NB4 (cell line): ENCODE measurements at regions not wholly inside any gene's neighbourhood (a gene's known extent, or its start where the extent isn't known, plus 50 kb on each side); places are given as distances from the start of the nearest gene placed in this dataset.

ENCODE experiments used
- POLR2A ChIP-seq: IDR thresholded peaks from 2 replicates; pipeline ENCODE4 v1.6.1; 2011; ENCODE audit warnings: mild to moderate bottlenecking; ENCODE audit not compliant: insufficient read length; ENCODE audit errors: extremely low read depth
- TF ChIP-seq, protein P1 (sequence below): IDR thresholded peaks from one replicate; pipeline ENCODE4 v1.5.1; 2012; ENCODE audit warnings: low read depth, low read length

DNA sequence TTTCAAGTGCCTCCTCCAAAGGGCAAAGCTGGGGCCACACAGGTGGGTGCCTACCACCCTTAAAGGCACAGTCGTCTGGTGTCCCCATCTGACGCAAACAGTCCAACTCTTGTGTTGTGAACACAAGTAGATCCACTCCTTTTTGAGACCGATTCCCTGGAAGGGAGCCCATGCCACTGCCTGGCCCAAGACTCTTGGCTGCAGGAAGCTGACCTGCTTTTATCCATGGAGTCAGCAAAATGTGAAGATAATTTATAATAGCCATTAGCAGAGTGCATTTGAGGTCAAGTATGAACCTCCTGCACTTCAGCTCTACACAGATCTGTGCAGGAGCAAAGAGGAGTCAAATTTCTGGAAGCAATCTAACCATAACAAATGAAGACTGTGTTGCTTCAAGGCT, 68.5 kb downstream of the ADM start:
- TF ChIP-seq POLR2A = no peak
- TF ChIP-seq, protein P1, sequence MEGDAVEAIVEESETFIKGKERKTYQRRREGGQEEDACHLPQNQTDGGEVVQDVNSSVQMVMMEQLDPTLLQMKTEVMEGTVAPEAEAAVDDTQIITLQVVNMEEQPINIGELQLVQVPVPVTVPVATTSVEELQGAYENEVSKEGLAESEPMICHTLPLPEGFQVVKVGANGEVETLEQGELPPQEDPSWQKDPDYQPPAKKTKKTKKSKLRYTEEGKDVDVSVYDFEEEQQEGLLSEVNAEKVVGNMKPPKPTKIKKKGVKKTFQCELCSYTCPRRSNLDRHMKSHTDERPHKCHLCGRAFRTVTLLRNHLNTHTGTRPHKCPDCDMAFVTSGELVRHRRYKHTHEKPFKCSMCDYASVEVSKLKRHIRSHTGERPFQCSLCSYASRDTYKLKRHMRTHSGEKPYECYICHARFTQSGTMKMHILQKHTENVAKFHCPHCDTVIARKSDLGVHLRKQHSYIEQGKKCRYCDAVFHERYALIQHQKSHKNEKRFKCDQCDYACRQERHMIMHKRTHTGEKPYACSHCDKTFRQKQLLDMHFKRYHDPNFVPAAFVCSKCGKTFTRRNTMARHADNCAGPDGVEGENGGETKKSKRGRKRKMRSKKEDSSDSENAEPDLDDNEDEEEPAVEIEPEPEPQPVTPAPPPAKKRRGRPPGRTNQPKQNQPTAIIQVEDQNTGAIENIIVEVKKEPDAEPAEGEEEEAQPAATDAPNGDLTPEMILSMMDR = no peak
